GM21529 (cell line): ENCODE measurements at regions not wholly inside any gene's neighbourhood (a gene's known extent, or its start where the extent isn't known, plus 50 kb on each side); places are given as distances from the start of the nearest gene placed in this dataset.

Experiments used
- ATAC-seq: cut with Tn5 transposase; IDR thresholded peaks from one replicate; pipeline ENCODE4 v1.9.1; 2021; ENCODE audit not compliant: unreplicated experiment

- no peak for ATAC-seq
Observed at GRCh38 chr10:78505657-78506056, 472.0 kb downstream of the RPS24 start.

DNA sequence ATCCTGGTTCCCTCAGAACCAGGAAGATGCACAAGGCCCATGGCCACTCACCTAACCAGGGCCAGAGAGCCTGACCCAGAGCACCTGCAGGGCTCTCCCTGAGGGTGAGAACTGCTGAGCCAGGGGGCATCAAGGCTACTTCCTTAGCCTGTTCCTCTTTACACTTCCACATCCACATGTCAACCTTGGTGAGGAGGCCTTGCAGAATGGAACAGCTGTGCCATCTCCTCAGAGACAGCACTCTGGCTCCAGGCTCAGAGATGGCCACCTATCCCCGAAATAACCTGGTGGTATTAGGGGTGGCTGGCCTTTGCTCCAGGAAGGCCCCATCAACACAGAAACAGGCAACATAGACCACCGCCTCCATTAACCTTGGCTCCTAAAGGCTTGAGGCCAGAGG lies 473.0 kb downstream of the RPS24 start:
- no peak for ATAC-seq

- no peak for ATAC-seq
Observed at GRCh38 chr10:78507510-78508160, 474.0 kb downstream of the RPS24 start.

- no peak for ATAC-seq
Observed at GRCh38 chr10:78508955-78509748, 475.5 kb downstream of the RPS24 start.

- ATAC-seq = no peak
Observed at GRCh38 chr10:78510566-78511323, 477.1 kb downstream of the RPS24 start.

GRCh38 chr10:78511324-78512204 lies 477.9 kb downstream of the RPS24 start:
- ATAC-seq = no peak

DNA sequence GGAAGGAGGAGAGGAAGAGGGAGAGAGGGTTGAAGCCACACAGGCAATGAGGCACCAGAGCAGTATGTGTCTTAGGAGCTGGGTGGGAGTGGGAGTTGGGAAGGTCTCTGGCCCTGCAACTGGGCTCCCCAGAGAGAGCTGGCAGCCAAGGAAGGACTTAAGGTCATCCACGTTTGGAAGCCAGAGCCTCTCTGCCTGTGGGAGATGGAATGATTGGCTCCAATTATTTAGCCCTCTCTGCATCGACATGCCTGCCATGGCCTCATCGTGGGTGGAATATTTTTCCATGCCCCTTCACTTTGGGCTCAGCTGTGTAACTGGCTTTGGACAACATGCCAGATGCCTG lies 478.5 kb downstream of the RPS24 start:
- ATAC-seq = no peak

- no peak for ATAC-seq
Observed at GRCh38 chr10:78513330-78513729, 479.7 kb downstream of the RPS24 start.

GRCh38 chr10:78513986-78514385 lies 480.3 kb downstream of the RPS24 start:
- ATAC-seq = no peak

DNA sequence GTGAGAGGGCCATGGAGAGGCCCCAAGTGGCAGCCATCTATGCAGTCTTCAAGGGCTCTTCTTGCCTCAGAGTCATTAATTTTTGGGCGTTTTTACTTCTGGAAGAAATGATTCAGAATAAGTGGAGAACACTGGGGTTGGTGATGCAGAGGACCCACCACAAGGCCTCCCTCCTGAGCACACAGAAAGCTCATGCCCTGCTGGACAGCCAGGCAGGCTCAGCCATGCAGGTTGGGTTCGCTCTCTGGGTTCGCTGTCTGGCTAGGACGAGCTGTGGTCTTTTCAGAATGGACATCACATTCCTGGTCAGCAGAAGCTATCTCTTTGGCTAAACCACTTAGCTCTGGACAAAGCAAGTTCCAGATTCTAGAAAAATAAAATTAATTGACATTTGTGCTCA lies 480.8 kb downstream of the RPS24 start:
- ATAC-seq = no peak

- ATAC-seq = no peak
Observed at GRCh38 chr10:78515038-78515872, 481.6 kb downstream of the RPS24 start.

GRCh38 chr10:78515873-78516153 lies 482.1 kb downstream of the RPS24 start:
- ATAC-seq = no peak

DNA sequence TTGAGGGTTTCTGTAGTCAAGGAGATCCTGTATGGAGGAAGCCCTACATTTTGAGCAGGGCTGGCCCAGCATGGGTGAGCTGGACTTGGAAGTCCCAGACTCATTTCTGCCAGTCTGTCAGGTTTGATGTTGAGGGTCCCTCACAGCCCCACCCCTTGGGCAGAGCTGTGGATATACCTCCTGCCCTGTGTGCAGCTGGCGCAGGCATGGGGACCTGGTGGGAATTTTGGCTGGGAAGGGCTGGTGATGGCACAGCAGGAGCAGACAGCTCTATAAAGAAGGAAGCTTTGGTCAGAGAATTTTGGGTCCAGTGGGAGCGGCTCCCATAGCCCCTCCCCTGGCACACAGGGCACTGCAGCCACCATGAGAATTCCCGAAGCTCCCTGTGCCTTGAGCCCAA lies 482.6 kb downstream of the RPS24 start:
- ATAC-seq = no peak

GRCh38 chr10:78516756-78517155 lies 483.1 kb downstream of the RPS24 start:
- ATAC-seq = no peak

DNA sequence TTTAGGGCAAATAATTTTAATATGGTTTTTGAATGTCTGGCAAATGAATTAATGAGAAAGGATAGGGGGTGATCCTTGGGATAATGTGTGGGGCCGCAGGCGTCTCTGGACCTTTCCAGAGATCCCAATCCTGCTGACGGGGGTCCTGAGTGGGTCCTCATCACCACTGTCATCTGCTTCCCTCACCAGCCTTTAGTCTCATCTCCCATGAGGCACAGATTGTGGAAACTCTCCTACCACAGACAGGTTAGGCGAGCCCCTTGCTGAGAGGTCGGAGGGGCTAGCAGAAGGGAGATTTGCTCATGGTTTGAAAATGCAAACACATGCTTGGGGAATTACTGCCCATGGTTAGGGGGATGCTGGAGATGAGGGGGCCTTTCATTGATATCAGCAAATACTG lies 484.6 kb downstream of the RPS24 start:
- no peak for ATAC-seq

GRCh38 chr10:78520737-78521430 lies 487.2 kb downstream of the RPS24 start:
- no peak for ATAC-seq

GRCh38 chr10:78523453-78523852 lies 489.8 kb downstream of the RPS24 start:
- ATAC-seq = no peak

DNA sequence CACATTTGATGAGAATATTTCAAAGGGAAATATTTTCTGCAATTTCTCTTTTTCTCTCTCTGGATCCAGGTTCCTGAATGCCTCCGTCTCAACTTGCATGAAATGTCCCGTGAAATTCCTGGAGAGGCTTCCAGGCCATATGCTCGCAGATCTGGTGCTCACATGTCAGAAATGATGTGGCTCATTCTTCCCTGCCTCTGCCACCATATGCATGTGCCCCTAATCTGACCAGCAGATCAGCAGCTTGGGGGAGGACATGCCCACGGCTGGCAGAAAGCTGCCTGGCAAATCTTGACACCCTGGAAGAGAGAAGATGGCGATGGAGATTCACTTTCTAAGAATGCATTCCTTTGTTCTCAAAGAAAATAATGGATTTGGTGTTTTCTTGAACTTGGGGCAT lies 490.7 kb downstream of the RPS24 start:
- ATAC-seq = no peak

- no peak for ATAC-seq
Observed at GRCh38 chr10:78524941-78525340, 491.3 kb downstream of the RPS24 start.

DNA sequence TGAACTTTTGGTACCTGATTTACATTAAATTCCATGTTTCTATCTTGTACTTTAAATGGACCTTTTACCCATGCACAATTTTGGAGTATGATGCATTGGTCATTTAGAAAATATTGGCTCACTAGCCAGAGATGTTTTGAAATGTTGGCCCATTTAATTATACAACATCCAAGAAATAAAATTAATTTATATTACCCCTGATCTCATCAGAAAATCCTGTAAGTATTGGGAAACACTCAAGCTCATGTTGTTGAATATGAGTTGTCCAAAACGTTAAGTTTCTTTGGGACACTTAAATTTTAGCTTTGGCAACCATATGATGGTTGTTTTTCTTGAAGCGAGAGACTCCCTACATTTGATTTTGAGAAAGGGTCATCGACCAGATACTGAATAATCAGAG lies 492.7 kb downstream of the RPS24 start:
- ATAC-seq = no peak
